ENCODE measurements at regions not wholly inside any gene's neighbourhood (a gene's known extent, or its start where the extent isn't known, plus 50 kb on each side); places are given as distances from the start of the nearest gene placed in this dataset.
"Not testable (repeated sequence)": the region's sequence is repeated elsewhere in the genome, so short reads cannot be mapped to it uniquely, and the experiment has no call there.

DNA sequence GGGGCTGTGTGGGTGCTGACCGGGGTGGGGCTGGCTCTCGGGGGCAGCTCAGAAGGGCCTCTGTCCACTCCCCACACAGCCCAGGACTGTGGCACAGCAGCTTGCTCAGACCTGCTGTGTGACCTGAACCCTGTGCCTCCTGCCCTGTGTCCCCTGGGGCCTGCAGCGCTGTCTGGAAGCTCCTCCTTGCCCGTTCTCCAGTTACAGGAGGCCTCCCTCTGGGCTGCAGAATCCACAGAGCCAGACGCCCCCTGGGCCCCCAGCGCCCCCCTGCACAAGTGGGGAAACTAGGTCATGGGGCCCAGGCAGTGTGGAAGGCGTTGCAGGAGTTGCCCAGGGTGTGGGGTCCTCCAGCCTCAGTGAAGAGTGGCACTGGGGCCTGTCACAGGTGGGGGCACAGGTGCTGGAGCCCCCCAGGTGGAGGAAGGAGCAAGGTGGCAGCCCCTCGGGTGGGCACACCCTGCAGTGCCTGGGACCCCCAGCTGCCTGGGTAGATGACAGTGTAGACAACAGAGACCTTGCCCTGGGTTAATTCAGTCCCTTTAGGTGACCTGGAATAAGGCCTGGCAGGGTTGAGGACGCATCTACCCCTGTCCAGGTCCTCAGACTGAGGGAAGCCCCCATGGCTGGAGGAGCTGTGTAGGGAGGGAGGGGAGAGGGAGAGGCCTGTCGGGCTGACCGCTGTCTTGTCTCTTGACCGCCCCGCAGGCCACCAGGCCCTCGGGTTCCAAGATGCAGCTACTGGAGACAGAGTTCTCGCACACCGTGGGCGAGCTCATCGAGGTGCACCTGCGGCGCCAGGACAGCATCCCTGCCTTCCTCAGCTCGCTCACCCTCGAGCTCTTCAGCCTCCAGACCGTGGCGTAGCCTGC is 120.2 kb downstream of the IGLL1 start:
- DNase-seq: not testable (repeated sequence)

DNA sequence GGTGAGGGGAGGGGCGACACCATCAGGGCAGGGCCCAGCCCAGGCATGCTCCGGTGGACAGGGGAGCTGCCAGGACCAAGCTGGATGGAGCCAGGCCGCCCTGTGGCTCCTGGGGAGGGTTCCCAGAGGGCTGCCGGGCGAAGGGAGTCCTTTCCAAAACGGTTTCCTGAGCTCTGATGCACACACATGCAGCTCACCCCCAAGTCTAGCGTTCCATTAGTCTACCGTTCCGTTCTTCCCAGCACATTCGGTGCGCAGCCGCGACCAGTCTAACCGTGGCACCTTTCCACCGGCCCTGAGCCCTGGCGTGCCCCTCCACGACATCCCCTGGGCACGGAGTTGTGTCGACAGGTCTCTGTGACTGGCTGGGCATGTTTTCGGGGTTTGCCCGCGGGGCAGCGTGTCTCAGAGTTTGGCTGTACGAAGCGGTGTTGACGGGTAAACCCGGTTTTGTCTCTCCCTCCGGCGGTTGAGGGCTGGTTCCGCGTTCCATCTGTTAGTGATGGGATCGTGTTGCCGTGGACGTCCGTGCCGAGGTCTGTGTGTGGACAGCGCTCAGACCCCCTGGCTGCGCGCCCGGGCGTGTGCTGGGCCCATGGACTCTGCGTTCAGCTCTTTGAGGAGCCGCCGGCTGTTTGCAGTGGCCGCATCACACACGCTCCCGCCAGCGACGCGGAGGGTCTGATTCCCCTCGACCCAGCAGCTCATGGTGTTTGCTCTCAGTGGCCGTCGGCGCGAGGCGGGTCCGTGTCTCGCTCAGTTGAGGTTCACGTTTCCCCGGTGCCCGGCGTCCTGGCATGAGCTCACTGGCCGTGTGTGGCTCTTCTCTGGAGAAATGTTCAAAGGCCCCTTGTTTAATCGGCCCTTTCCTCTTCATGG is 121.2 kb downstream of the IGLL1 start:
- no peak for DNase-seq

DNA sequence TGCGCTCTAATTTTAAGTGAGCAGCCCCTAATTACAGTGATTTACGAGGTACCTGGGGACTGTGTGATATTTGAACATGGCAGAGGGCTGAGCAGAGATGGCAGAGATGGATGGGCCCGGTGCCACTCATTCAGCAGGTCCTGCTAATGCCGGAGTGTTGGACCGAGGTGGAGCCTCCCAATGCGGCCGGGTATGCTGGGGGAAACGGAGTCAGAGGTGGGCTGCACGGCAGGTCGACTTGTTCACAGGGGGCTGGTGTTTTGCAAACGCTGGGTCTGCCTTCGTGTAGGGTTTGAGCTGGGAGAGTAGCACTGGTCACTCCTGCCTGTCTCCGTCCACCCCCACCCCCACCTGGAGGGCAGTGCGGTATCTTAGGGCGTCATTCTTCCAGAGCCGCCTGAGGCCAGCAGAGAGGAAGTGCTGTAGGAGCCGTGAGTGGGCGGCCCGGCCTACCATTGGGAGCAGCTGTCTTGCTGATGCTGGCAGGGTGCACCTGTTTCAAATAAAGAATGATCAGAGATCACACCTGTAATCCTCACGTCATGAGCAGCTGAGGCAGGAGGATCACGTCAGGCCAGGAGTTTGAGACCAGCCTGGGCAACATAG is 122.6 kb downstream of the IGLL1 start:
- no peak for DNase-seq

DNA sequence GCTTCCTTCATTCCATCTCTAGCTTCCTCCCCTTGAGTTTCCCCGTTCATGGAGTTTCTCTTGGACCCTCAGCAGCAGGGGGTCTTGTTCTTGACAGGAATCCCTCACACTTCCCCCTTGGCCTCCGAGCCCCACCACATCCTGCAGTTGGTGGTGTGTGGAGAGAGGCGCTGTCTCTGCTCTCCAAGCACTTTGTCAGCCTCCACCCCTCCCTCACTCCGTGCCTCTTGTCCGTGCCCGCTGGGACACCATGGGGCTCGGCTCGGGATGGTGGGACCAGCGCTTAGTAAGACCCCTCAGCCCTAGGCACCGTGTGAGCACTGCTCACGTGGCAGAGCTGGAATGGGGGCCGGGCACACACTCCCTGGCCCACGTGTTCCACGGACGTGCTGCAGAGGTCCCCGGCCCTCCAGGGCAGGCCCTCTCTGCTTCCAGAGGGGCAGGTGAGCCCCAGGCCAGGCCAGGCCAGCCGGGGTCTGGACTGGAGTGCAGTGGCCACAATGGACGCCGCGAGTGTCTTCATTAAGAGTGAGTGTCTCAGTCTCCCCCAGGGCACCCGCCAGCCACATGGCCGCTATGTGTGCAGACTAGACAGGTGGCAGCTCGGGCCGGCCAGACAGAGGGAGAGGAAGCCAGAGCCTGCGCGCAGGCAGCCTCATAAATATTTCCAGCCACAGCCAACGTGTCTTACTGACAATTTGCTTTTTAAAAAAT is 123.3 kb downstream of the IGLL1 start:
- DNase-seq: not testable (repeated sequence)

DNA sequence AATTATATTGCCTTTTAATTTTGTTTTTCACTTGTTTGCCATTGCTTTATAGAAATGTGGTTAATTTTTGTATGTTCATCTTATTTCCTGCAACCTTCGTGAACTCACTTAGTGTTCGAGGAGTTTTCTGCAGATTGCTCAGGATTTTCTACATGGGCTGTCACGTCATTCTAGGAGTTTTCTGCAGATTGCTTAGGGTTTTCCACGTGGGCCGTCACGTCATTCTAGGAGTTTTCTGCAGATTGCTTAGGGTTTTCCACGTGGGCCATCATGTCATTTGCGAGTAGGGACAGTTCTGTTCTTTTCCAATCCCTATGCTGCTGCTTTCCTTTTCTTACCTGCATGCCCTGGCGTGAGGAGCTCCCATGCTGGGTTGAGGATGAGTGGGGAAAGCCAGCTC is 125.7 kb downstream of the IGLL1 start:
- not testable (repeated sequence) for DNase-seq

DNA sequence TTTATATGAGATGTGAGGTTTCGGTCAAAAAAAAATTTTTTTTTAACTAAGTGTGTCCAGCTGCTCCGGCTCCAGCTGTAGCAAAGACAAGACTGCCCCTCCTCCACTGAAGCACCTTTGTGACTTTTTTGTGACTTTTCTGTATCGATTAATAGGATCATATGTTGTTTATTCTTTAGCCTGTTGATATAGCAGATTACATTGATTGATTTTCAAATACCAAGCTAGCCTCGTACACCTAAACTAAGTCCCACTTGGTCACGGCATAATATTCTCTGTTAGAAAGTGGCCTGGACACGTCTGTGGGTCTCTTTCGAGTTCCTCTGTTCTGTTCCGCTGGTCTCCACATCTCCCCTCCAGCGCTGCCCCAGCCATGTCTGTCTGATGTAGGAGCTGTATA is 126.8 kb downstream of the IGLL1 start:
- DNase-seq: no peak

DNA sequence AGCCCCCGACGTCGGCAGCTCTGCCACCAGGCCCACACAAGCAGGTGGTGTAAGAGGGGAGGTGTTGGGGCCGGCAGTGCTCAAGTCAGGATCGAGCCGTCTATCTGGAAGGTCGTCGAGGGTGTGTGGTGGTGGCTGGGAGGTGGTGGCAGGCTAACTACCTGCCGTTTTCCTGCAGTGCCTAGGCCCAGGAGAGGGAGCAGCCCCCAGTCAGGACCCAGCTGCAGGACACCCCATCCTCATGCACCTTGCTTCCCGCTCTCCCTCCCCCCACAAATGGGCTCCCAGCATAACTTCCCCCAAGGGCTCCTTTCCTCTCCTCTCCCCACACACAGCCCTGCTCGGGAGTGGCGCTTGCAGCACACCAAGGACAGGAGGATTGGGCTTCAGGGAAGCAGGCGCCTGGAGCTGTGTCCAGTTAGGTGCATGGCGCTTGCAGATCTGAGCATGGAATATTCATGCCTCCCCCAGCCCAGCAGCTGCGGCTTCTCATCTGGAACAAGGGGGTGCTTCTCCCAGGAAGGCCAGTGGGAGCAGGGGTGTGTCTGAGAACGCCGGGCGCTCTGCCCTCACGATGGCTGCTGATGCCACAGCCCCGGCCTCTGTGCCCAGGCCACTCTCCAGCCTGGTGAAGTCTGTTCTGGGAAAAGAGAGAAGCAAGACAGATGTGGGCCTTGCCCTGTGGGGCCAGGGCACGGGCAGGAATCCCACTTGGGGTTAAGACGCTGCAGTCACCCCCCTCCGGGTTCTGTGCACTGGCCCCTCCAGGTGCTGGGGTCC is 127.7 kb downstream of the IGLL1 start:
- DNase-seq: no peak

DNA sequence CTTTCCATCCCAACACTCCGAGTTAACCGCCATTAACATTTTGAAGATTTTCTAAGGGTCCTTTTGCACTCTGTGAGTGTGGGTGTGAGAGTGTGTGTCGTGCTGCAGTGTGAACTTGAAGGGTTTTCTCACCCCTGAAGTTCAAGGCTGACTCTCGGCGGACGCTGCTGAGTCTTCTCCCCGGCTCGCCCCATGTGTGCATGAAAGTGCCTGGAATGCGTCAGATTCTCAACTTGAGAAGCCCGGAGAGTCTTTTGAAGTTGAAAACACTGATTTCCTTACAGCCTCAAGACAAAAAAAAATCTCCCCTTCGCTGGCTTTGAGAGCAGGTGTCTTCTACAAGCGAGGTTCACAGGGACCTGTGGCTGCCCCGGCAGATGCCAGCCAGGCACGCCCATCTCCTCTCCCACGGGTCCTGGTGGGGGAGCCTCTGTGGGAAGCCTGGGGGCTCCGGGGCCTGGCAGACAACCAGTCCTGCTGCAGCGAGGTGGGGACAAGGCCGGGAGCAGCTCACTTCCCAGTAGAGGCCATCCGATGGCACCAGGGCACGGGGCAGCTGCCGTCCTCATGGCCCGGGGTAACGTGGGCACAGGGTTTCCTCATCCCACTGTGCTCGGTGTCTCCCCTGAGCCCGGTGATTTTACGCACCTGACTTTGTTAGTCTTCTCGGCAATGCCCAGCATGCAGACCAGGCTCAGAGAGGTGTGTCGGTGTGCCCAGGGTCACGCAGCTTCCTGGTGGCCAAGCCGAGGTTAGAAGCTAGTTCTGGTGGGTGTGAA is 128.4 kb downstream of the IGLL1 start:
- DNase-seq: not testable (repeated sequence)

DNA sequence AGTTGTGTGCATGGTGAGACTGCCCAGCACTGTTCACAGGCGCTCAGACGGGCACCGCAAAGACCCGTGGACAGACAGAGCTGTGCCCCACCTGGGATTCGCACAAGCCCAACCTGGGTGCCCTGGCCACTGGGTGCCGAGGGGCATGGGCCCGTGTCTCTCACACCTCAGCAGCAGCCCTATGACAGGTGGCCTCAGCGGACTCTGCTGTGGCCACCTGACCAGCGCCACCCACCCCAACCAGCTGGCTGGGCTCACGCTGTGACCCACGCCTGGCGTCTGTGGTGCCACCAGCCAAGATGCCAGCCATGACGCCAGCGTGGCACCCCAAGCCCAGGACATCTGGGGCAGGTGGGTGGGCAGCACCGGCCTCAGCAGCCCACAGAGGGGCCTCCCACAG is 129.3 kb downstream of the IGLL1 start:
- DNase-seq: not testable (repeated sequence)

DNA sequence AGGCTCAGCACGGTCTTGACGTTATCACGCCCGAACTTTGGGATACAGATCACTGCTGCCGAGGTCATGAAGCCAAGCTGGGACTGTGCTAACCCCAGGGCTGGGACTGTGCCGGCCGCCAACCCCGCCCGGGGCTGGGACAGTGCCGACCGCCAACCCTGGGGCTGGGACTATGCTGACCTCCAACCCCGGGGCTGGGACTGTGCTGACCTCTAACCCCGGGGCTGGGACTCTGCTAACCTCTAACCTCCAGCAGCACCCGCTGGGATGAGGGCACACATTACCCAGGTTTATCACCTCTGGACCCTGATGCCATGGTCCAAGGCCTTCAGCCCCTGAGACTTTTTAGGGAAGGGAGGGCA is 129.7 kb downstream of the IGLL1 start:
- no peak for DNase-seq

DNA sequence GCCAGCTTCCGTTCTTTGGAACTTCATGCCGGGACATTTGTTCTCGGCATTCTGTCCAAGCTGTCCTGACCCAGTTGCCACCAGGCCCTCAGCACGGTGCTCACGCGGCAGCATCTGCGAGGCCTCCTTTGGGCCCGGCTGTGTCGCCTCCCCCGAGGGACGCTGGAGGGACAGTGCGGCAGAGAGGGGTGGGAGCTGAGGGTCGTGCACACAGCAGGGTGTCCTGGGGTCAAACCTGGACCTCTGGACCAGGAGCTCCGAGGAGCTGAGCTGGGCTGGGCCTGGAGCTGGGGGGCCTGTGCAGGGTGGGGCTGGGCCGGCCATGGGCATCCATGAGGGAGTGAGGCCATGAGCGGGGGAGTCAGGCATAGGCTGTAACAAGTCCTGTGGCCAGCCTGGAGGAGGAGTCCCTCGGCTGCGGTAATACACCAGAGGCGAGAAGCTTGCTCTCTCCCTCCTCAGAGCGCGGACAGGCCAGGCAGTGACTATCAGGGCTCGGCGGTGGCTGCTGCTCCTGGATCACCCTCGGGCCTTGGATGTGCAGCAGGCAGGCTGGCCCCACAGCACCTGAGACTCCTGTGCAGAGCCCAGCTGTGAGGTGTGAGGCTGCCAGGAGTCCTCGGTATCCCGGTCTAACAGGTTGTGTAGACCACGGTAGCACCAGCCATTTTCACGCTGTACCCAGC is 130.2 kb downstream of the IGLL1 start:
- not testable (repeated sequence) for DNase-seq

DNA sequence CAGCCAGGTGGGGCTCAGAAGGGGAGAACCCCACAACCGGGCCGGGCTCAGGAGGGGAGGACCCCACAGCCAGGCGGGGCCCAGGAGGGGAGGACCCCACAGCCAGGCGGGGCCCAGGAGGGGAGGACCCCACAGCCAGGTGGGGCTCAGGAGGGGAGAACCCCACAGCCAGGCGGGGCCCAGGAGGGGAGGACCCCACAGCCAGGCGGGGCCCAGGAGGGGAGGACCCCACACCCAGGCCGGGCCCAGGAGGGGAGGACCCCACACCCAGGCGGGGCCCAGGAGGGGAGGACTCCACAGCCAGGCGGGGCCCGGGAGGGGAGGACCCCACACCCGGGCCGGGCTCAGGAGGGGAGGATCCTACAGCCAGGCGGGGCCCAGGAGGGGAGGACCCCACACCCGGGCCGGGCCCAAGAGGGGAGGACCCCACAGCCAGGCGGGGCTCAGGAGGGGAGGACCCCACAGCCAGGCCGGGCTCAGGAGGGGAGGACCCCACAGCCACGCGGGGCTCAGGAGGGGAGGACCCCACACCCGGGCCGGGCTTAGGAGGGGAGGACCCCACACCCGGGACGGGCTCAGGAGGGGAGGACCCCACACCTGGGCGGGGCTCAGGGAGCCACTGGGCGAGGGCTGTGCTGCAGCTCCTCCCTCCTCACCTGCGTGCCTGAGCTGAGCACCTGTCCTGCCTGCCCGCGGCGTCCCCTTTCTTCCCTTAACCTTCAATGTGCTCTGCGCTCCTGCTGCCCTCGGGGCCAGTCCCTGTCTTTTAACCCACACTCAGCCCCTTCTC is 131.4 kb downstream of the IGLL1 start:
- DNase-seq: not testable (repeated sequence)

DNA sequence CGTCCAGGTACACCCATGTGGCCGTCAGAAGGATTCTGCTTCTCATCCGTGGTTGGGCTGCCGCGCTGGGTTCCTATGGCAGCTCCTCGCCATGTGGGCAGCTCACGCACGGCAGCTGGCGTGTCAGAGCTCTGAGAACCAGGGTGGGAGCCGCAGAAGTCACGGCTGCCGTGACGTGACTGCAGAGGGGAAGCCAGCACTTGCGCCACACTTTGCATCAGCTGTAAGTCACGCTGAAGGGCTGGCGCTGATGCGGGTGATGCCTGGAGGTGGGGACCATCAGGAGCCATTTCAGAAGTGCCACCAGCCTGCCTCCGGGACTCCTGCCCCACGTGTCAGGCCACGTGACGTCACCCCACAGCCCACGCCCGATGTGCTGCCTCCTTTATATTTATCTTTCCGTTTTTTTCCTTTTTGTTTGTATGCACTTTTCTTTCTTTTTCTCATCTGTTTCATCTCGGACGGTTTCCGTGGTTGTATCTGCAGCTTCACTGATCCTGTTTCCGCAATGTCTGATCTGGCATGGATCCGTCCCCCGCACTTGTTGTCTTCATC is 133.2 kb downstream of the IGLL1 start:
- DNase-seq: no peak

DNA sequence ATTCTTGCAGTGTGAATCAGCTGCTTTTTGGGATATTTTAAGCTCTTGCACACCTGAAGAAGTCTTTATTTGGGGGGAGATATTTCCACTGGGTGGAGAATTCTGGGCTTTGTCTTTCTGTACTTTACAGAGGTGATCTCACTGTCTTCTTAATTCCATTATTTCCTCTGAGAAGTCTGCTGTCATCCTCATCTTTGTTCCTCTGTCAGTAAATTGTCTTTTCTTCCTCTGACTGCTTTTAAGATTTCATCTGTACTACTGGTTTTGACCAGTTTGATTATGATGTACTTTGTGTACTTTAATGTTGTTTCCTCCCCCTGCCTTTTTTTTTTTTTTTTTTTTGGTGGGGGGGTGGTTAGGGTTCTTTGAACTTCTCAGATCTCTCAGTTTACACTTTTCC is 133.9 kb downstream of the IGLL1 start:
- not testable (repeated sequence) for DNase-seq

DNA sequence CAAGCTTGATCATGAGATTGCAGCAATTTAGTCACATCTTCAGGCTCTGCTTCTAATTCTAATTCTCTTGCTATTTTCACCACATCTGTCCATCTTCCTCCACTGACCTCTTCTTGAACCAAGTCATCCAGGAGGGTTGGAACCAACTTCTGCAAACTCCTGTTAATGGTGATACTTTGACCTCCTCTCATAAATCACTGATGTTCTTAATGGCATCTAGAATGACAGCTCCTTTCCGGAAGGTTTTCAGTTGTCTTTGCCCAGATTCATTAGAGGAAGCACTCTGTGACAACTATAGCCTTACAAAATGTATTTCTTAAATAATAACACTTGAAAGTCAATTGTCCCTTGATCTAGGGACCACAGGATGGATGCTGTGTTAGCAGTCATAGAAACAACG is 136.2 kb downstream of the IGLL1 start:
- DNase-seq: not testable (repeated sequence)

DNA sequence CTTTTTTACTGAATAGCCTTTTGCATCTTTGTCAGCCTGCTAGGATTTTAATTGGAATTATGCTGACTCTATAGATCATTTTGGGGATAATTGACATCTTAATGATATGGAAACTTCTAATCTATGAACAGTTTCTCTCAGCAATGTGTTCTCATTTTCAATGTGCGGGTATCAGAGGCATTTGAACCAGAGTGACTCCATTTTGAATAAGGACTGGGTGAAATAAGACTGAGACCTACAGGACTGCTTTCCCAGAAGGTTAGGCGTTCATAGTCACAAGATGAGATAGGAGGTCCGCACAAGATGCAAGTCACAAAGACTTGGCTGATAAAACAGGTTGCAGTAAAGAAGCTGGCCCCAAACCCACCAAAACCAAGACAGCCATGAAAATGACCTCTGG is 140.5 kb downstream of the IGLL1 start:
- not testable (repeated sequence) for DNase-seq

DNA sequence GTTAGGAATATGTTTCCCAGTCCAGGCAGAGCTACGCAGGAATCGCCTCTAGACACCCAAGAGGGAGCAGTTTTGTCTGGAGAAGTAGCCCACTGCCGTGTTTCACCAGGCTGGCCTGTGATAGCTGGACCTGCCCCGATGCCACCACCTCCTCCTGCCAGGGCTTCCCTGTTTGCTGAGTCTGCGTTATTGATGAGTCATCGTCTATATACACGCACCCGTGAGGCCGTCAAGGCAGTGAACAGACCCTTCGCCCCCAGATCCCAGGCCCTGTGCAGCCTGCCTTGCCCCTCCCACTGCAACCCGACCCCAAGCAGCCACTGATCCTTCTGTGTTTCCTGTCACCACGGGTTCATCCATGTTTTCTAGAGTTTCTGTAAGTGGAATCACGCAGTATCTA is 141.9 kb downstream of the IGLL1 start:
- no peak for DNase-seq

DNA sequence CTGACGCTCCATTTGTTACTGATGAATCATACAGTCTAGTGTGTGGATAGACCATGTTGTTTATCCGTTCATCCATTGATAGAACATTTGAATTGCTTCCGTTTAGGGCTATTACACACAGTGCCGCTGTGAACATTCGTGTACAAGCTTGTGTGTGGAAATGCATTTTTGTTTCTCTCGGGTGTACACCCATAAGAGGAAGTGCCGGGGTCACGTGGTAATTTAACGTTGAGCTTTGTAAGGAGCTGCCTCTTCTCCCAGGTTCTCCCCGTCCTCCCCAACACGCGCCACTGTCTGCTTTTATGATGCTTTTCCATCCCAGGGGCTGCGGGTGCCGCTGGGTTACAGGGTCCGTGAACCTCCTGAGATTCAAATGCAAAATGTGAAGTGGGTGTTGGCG is 142.3 kb downstream of the IGLL1 start:
- DNase-seq: no peak

DNA sequence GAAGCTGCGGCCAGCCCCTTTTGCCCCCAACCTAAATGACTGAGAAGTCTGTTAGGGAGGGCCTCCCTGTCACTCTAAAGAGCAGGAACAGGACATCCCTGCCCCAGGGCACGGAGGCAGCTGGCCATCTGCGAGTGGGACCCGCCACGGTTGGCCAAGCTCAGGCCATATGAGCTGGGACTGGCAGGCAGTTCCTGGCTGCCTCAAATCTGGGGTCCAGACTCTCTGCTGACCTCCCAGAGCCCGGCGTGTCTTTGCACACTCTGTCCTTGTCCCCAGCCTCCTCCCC is 143.0 kb downstream of the IGLL1 start:
- not testable (repeated sequence) for DNase-seq
